22Rv1 (cell line): ENCODE measurements at regions not wholly inside any gene's neighbourhood (a gene's known extent, or its start where the extent isn't known, plus 50 kb on each side); places are given as distances from the start of the nearest gene placed in this dataset.

Experiments used
- CTCF ChIP-seq: fragments of 450-650 bp; IDR thresholded peaks from 2 replicates; pipeline ENCODE4 v1.5.1; 2017; ENCODE audit warnings: mild to moderate bottlenecking
- ZFX ChIP-seq: fragments of 450-650 bp; IDR thresholded peaks from 2 replicates; pipeline ENCODE4 v1.6.1; 2017; ENCODE audit warnings: antibody characterized with exemption, borderline replicate concordance

- no peak for TF ChIP-seq CTCF
- no peak for TF ChIP-seq ZFX
These were observed 227.6 kb downstream of the MFSD1 start for GRCh38 chr3:159029306-159030026.
